Pulmonary artery endothelial cell (primary cell): ENCODE measurements at regions not wholly inside any gene's neighbourhood (a gene's known extent, or its start where the extent isn't known, plus 50 kb on each side); places are given as distances from the start of the nearest gene placed in this dataset.
"Not testable (repeated sequence)": the region's sequence is repeated elsewhere in the genome, so short reads cannot be mapped to it uniquely, and the experiment has no call there.

Experiments
- DNase-seq: peaks from one replicate; pipeline ENCODE4 v3.0.0-alpha.2; 2011; ENCODE audit warnings: low read depth, low spot score

GRCh38 chr20:50357783-50358161 is 152.4 kb upstream of the PTPN1 start:
- DNase-seq = no peak

- DNase-seq = no peak
Observed at GRCh38 chr20:50358166-50358565, 152.0 kb upstream of the PTPN1 start.

- DNase-seq = no peak
Observed at GRCh38 chr20:50358971-50359370, 151.2 kb upstream of the PTPN1 start.

- DNase-seq = no peak
Observed at GRCh38 chr20:50359607-50360217, 150.5 kb upstream of the PTPN1 start.

GRCh38 chr20:50360218-50360672 is 149.9 kb upstream of the PTPN1 start:
- DNase-seq = no peak

- no peak for DNase-seq
Observed at GRCh38 chr20:50360921-50361320, 149.3 kb upstream of the PTPN1 start.

GRCh38 chr20:50362177-50362576 is 148.0 kb upstream of the PTPN1 start:
- DNase-seq = not testable (repeated sequence)

- DNase-seq = no peak
Observed at GRCh38 chr20:50363027-50363426, 147.2 kb upstream of the PTPN1 start.

GRCh38 chr20:50363479-50363878 is 146.7 kb upstream of the PTPN1 start:
- DNase-seq = no peak

- DNase-seq = no peak
Observed at GRCh38 chr20:50364542-50364941, 145.6 kb upstream of the PTPN1 start.

GRCh38 chr20:50366270-50367103 is 143.7 kb upstream of the PTPN1 start:
- DNase-seq = peak; percentile 79

GRCh38 chr20:50367104-50367674 is 143.0 kb upstream of the PTPN1 start:
- no peak for DNase-seq

- DNase-seq = no peak
Observed at GRCh38 chr20:50367739-50368375, 142.3 kb upstream of the PTPN1 start.

GRCh38 chr20:50368386-50368785 is 141.8 kb upstream of the PTPN1 start:
- DNase-seq = no peak

- DNase-seq = no peak
Observed at GRCh38 chr20:50368813-50369224, 141.4 kb upstream of the PTPN1 start.

GRCh38 chr20:50369225-50370035 is 140.8 kb upstream of the PTPN1 start:
- DNase-seq = no peak

- DNase-seq = no peak
Observed at GRCh38 chr20:50370036-50370566, 140.1 kb upstream of the PTPN1 start.

GRCh38 chr20:50371878-50372769 is 138.1 kb upstream of the PTPN1 start:
- DNase-seq = no peak

GRCh38 chr20:50372770-50373088 is 137.5 kb upstream of the PTPN1 start:
- DNase-seq = no peak

- no peak for DNase-seq
Observed at GRCh38 chr20:50373674-50374286, 136.4 kb upstream of the PTPN1 start.
